ENCODE measurements at regions not wholly inside any gene's neighbourhood (a gene's known extent, or its start where the extent isn't known, plus 50 kb on each side); places are given as distances from the start of the nearest gene placed in this dataset.

- Histone ChIP-seq H3K4me3 (ENCODE audit: low read depth in 1 of 3, low read length in 3 of 3) (no peak overlapping the region), H3K9me3 (ENCODE audit: control insufficient read depth in 4 of 4, low read length in 3 of 4) (peaks cover 0 to 3% (median 0%) of the 10 kb centered on the region in 4 donors), H3K27me3 (ENCODE audit: control insufficient read depth in 4 of 4, insufficient read depth in 4 of 4, low read length in 3 of 4) (no peaks in the 10 kb centered on the region), H3K4me1 (ENCODE audit: control insufficient read depth in 4 of 4, insufficient read depth in 4 of 4, low read length in 3 of 4) (no peaks in the 10 kb centered on the region), H3K9ac (ENCODE audit: low read depth in 1 of 2, low read length in 2 of 2) (no peak overlapping the region), H3K27ac (ENCODE audit: low read depth in 1 of 2, low read length in 2 of 2) (no peak overlapping the region), H3K36me3 (ENCODE audit: control insufficient read depth in 4 of 4, insufficient read depth in 3 of 4, low read depth in 1 of 4, low read length in 3 of 4) (no peaks in the 10 kb centered on the region)
- WGBS, result 81% methylated on average over 2 of the region's 2 CpGs
- no peak for DNase-seq (ENCODE audit: low spot score)
- no peak for TF ChIP-seq HNF4A (conservative IDR thresholded peaks at IDR 0.05)
- no peak for TF ChIP-seq FOXA2 (IDR thresholded peaks at IDR 0.05)
- no peak for TF ChIP-seq NR2F2 (IDR thresholded peaks at IDR 0.05)
- no peak for TF ChIP-seq RAD21 (IDR thresholded peaks at IDR 0.05)
- no peak for TF ChIP-seq JUND (IDR thresholded peaks at IDR 0.05)
- no peak for TF ChIP-seq MAX (IDR thresholded peaks at IDR 0.05)
- no peak for TF ChIP-seq YY1 (IDR thresholded peaks at IDR 0.05)
- TF ChIP-seq SP1 (IDR thresholded peaks at IDR 0.05), result no peak
- TF ChIP-seq ZBTB33 (IDR thresholded peaks at IDR 0.05), result no peak
- TF ChIP-seq HNF4G (IDR thresholded peaks at IDR 0.05), result no peak
- no peak for TF ChIP-seq REST (IDR thresholded peaks at IDR 0.05)
- no peak for TF ChIP-seq TAF1 (conservative IDR thresholded peaks at IDR 0.05)
- TF ChIP-seq ATF3 (IDR thresholded peaks at IDR 0.05), result no peak
- no peak for TF ChIP-seq FOXA1 (IDR thresholded peaks at IDR 0.05)
- no peak for TF ChIP-seq CTCF (IDR thresholded peaks at IDR 0.05; ENCODE audit: low read depth, low read length, missing input control)
- TF ChIP-seq EGR1 (IDR thresholded peaks at IDR 0.05; ENCODE audit: low read depth in 2 of 2), result no peak
- no peak for TF ChIP-seq RXRA (IDR thresholded peaks at IDR 0.05)
- TF ChIP-seq GABPA (IDR thresholded peaks at IDR 0.05 in 1 of 2, conservative IDR thresholded peaks at IDR 0.05 in 1 of 2), result no peak
Measured at GRCh38 chr2:43117521-43118143, 108.8 kb downstream of the ZFP36L2 start.

Measured in liver (tissue), 8 donors.